C4-2B (cell line): ENCODE measurements at regions not wholly inside any gene's neighbourhood (a gene's known extent, or its start where the extent isn't known, plus 50 kb on each side); places are given as distances from the start of the nearest gene placed in this dataset.
"Not testable (repeated sequence)": the region's sequence is repeated elsewhere in the genome, so short reads cannot be mapped to it uniquely, and the experiment has no call there.

Experiments
- H3K27ac ChIP-seq: fragments of 450-650 bp; 2 replicates; pipeline ENCODE4 v1.5.1; 2017
- CTCF ChIP-seq: fragments of 450-650 bp; conservative IDR thresholded peaks from 2 replicates; pipeline ENCODE4 v1.5.1; 2017; ENCODE audit warnings: mild to moderate bottlenecking
- ZFX ChIP-seq: fragments of 450-650 bp; IDR thresholded peaks from 2 replicates; pipeline ENCODE4 v1.6.1; 2017

- H3K27ac ChIP-seq = not testable (repeated sequence)
These were observed 55.9 kb upstream of the ACSM6 start for GRCh38 chr10:95137990-95138625.

- no peak overlapping the region for H3K27ac ChIP-seq
- TF ChIP-seq CTCF (no peak), ZFX (no peak)
These were observed 59.5 kb upstream of the ACSM6 start for GRCh38 chr10:95134490-95134889.

DNA sequence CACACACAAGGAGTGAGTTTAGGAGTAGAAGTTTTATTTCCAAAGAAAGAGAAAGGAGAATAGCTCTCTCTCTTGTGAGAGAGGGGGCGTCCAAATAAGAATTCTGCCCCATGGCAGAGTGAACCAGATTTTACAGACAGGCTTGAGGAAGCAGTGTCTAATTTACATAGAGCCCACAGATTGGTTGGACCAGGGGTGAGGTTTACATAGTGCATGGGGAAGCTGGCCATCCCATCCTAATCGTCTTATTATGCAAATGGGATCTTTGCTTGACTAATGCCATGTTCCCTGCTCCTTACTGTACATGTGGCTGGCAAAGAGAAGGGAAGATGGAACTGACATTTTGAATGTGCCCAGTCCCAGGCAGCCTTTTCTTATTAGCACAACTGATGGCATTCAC is 60.0 kb upstream of the ACSM6 start:
- TF ChIP-seq CTCF = no peak
- TF ChIP-seq ZFX = no peak
- H3K27ac ChIP-seq = no peak overlapping the region

- H3K27ac ChIP-seq = no peak overlapping the region
- TF ChIP-seq CTCF (peak; percentile 84), ZFX (no peak)
These were observed 60.9 kb upstream of the ACSM6 start for GRCh38 chr10:95133016-95133752.

GRCh38 chr10:95130429-95130828 is 61.1 kb upstream of the CYP2C8 start:
- H3K27ac ChIP-seq = not testable (repeated sequence)

GRCh38 chr10:95125582-95125981 is 56.3 kb upstream of the CYP2C8 start:
- no peak for TF ChIP-seq ZFX
- no peak for TF ChIP-seq CTCF
- H3K27ac ChIP-seq = no peak overlapping the region

DNA sequence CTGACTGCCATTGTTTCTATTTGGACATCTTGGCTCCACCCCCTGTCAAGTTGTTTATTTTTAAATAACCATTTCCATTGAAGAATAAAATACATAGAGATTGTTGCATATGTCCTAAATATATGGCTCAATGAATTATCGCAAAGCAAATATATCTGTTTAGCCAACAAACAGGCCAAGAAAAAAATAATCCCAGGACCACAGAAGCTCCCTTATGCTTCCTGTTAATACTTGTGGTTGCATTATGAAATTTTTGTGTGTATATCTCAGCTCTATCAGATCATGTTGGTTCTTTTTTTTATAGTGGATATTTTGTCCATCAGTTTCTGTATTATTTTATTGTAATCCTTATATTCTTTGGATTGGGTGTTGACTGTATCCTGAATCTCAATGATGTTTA is 53.4 kb upstream of the CYP2C8 start:
- TF ChIP-seq CTCF (no peak), ZFX (no peak)
- no peak overlapping the region for H3K27ac ChIP-seq

DNA sequence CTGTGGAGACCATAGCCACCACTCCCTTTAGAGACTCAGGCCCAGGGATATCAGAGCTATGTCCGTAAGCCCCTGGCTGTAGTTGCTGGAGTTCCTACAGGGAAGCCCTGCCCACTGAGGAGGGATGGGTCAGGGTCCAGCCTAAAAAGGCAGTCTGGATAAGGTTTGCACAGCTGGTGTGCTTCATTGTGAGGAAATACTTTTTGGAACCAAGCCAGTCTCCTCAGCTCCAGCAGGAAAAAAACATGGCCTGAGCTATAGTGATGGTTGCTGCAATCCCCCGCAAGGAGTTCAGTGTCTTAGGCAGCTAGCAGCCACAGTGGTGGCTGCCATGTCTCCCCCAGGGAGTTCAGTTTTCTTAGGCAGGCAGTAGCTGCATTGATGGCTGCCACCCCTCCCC is 52.6 kb upstream of the CYP2C8 start:
- no peak overlapping the region for H3K27ac ChIP-seq
- no peak for TF ChIP-seq ZFX
- no peak for TF ChIP-seq CTCF
